Endodermal cell (in vitro differentiated cells): ENCODE measurements at regions not wholly inside any gene's neighbourhood (a gene's known extent, or its start where the extent isn't known, plus 50 kb on each side); places are given as distances from the start of the nearest gene placed in this dataset.

Source experiments
- DNase-seq: peaks from one replicate; pipeline ENCODE4 v3.0.0-alpha.2; 2017
- H3K27ac ChIP-seq: 2 replicates; pipeline ENCODE4 v1.5.1; 2013; ENCODE audit warnings: mild to moderate bottlenecking, low read depth, low read length, moderate library complexity
- H3K27me3 ChIP-seq: 2 replicates; pipeline ENCODE4 v1.6.1; 2013; ENCODE audit warnings: mild to moderate bottlenecking, low read length, moderate library complexity; ENCODE audit not compliant: insufficient read depth, control insufficient read depth, poor library complexity, severe bottlenecking
- H3K36me3 ChIP-seq: 2 replicates; pipeline ENCODE4 v1.7.0; 2013; ENCODE audit warnings: mild to moderate bottlenecking, low read length, moderate library complexity; ENCODE audit not compliant: control insufficient read depth, insufficient read depth
- H3K4me1 ChIP-seq: one replicate; pipeline ENCODE4 v1.7.0; 2013; ENCODE audit warnings: low read length; ENCODE audit not compliant: control insufficient read depth, insufficient read depth
- H3K4me3 ChIP-seq: 2 replicates; pipeline ENCODE4 v1.5.1; 2013; ENCODE audit warnings: mild to moderate bottlenecking, low read length, moderate library complexity
- H3K9ac ChIP-seq: 2 replicates; pipeline ENCODE4 v1.6.1; 2013; ENCODE audit warnings: mild to moderate bottlenecking, low read length, moderate library complexity; ENCODE audit not compliant: poor library complexity, severe bottlenecking; ENCODE audit errors: extremely low read depth
- H3K9me3 ChIP-seq: 2 replicates; pipeline ENCODE4 v1.6.1; 2013; ENCODE audit warnings: mild to moderate bottlenecking, low read length, moderate library complexity; ENCODE audit not compliant: control insufficient read depth
- H3K27ac Mint-ChIP-seq: 2 replicates; pipeline ENCODE4 v1.8.0; 2020; ENCODE audit warnings: mixed read lengths
- H3K27me3 Mint-ChIP-seq: 2 replicates; pipeline ENCODE4 v1.8.0; 2021; ENCODE audit warnings: mild to moderate bottlenecking, mixed read lengths; ENCODE audit not compliant: insufficient read depth
- H3K36me3 Mint-ChIP-seq: 2 replicates; pipeline ENCODE4 v1.8.0; 2020; ENCODE audit warnings: low read depth, mixed read lengths
- H3K4me1 Mint-ChIP-seq: 2 replicates; pipeline ENCODE4 v1.8.0; 2020; ENCODE audit warnings: mixed read lengths
- H3K4me3 Mint-ChIP-seq: 2 replicates; pipeline ENCODE4 v1.8.0; 2020; ENCODE audit warnings: mild to moderate bottlenecking, moderate library complexity, mixed read lengths
- H3K9me3 Mint-ChIP-seq: 2 replicates; pipeline ENCODE4 v1.8.0; 2020; ENCODE audit warnings: mild to moderate bottlenecking, mixed read lengths
- WGBS, 2 experiments: methylation state at CpG; one replicate each; pipeline versions ENCODE4 v1.1.5 to v1.1.7; 2013; ENCODE audit warnings: missing lambda C conversion rate in 2 of 2, mixed read lengths in 1 of 2; ENCODE audit not compliant: insufficient coverage in 1 of 2, insufficient read length in 1 of 2; 5-methylcytosine and 5-hydroxymethylcytosine counted together
- TF ChIP-seq, protein P1 (sequence below): fragments of 200-600 bp; sonication (generic); conservative IDR thresholded peaks from 2 replicates; pipeline ENCODE4 v1.5.0; 2021; ENCODE audit warnings: antibody characterized with exemption, mild to moderate bottlenecking

DNA sequence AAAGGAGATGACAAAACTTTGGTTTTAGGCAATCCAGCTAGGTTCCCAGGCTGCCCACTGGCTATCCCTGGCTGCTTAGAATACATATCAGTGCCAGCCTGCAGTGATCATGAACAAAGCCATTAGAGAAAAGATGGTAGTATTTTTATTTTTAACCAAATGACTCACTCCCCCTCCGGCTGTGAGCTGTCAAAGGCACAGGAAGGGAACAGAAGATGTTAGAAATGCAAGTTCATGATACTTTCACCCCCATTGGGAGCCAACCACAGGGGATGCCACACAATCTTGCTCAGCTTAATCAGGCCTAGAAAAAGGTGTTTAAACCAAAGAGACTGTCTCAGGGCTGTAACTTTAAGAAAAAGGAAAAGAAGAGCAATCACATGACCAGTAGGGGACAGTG lies 70.3 kb upstream of the ASTN2 start:
- H3K36me3 Mint-ChIP-seq: no peaks in the 10 kb centered on the region
- peak; percentile 65 for DNase-seq
- WGBS, 2 experiments: 62% methylated on average over 1 of the region's 1 CpG; no CpG with 5 or more reads in 1 of the 2 experiments
- peaks cover 21% of the 10 kb centered on the region for H3K27me3 ChIP-seq
- H3K4me1 ChIP-seq: no peaks in the 10 kb centered on the region
- TF ChIP-seq, protein P1, sequence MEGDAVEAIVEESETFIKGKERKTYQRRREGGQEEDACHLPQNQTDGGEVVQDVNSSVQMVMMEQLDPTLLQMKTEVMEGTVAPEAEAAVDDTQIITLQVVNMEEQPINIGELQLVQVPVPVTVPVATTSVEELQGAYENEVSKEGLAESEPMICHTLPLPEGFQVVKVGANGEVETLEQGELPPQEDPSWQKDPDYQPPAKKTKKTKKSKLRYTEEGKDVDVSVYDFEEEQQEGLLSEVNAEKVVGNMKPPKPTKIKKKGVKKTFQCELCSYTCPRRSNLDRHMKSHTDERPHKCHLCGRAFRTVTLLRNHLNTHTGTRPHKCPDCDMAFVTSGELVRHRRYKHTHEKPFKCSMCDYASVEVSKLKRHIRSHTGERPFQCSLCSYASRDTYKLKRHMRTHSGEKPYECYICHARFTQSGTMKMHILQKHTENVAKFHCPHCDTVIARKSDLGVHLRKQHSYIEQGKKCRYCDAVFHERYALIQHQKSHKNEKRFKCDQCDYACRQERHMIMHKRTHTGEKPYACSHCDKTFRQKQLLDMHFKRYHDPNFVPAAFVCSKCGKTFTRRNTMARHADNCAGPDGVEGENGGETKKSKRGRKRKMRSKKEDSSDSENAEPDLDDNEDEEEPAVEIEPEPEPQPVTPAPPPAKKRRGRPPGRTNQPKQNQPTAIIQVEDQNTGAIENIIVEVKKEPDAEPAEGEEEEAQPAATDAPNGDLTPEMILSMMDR: no peak
- H3K4me3 ChIP-seq: no peak overlapping the region
- H3K9ac ChIP-seq: no peak overlapping the region
- H3K4me3 Mint-ChIP-seq: no peak overlapping the region
- H3K9me3 ChIP-seq: no peaks in the 10 kb centered on the region
- H3K27ac ChIP-seq: no peak overlapping the region
- H3K36me3 ChIP-seq: no peaks in the 10 kb centered on the region
- H3K4me1 Mint-ChIP-seq: peaks cover 23% of the 10 kb centered on the region
- no peaks in the 10 kb centered on the region for H3K9me3 Mint-ChIP-seq
- H3K27me3 Mint-ChIP-seq: peaks cover 42% of the 10 kb centered on the region
- no peak overlapping the region for H3K27ac Mint-ChIP-seq

GRCh38 chr9:117480729-117481128 lies 65.9 kb upstream of the ASTN2 start:
- H3K9me3 ChIP-seq: no peaks in the 10 kb centered on the region
- H3K36me3 Mint-ChIP-seq: no peaks in the 10 kb centered on the region
- H3K36me3 ChIP-seq: no peaks in the 10 kb centered on the region
- DNase-seq: no peak
- H3K4me1 ChIP-seq: no peaks in the 10 kb centered on the region
- WGBS, 2 experiments: 97% methylated on average over 2 of the region's 2 CpGs; no CpG with 5 or more reads in 1 of the 2 experiments
- no peak overlapping the region for H3K27ac Mint-ChIP-seq
- H3K4me1 Mint-ChIP-seq: peaks cover 4% of the 10 kb centered on the region
- peaks cover 69% of the 10 kb centered on the region for H3K27me3 Mint-ChIP-seq
- no peak overlapping the region for H3K27ac ChIP-seq
- H3K27me3 ChIP-seq: peaks cover 61% of the 10 kb centered on the region
- H3K4me3 ChIP-seq: no peak overlapping the region
- H3K4me3 Mint-ChIP-seq: no peak overlapping the region
- TF ChIP-seq, protein P1: no peak
- H3K9ac ChIP-seq: no peak overlapping the region
- no peaks in the 10 kb centered on the region for H3K9me3 Mint-ChIP-seq

DNA sequence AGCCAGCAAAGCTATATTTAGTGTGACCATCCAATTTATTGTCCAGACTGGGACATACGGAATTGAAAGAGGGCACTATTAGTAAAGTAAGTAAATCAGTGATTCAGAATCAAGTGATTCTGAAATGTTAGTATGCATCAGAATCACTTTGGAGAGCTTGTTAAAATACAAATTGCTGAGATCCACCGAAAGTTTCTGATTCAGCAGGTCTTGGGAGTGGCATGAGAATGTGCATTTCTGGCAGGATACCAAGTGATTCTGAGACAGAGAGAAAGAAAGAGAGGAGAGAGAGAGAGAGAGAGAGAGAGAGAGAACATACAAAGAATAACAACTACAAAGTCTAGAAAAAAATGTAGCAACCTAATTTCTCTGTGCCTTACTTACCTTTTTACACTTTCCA lies 65.4 kb upstream of the ASTN2 start:
- peaks cover 74% of the 10 kb centered on the region for H3K27me3 Mint-ChIP-seq
- WGBS, 2 experiments: 93 to 100% methylated on average over 2 of the region's 2 CpGs
- TF ChIP-seq, protein P1: no peak
- H3K36me3 Mint-ChIP-seq: no peaks in the 10 kb centered on the region
- H3K4me3 ChIP-seq: no peak overlapping the region
- H3K9me3 Mint-ChIP-seq: no peaks in the 10 kb centered on the region
- H3K9ac ChIP-seq: no peak overlapping the region
- no peak overlapping the region for H3K4me3 Mint-ChIP-seq
- H3K27me3 ChIP-seq: peaks cover 66% of the 10 kb centered on the region
- no peaks in the 10 kb centered on the region for H3K9me3 ChIP-seq
- no peaks in the 10 kb centered on the region for H3K4me1 ChIP-seq
- DNase-seq: no peak
- H3K36me3 ChIP-seq: no peaks in the 10 kb centered on the region
- no peak overlapping the region for H3K27ac Mint-ChIP-seq
- H3K4me1 Mint-ChIP-seq: peaks cover 1% of the 10 kb centered on the region
- H3K27ac ChIP-seq: no peak overlapping the region
